DOHH2 (cell line): ENCODE measurements at regions not wholly inside any gene's neighbourhood (a gene's known extent, or its start where the extent isn't known, plus 50 kb on each side); places are given as distances from the start of the nearest gene placed in this dataset.

ENCODE experiments used
- H3F3A ChIP-seq: fragments of 200-600 bp; sonication (generic), shearing (Covaris generic); 2 replicates; pipeline ENCODE4 v1.6.0; 2016; ENCODE audit warnings: antibody characterized with exemption, mild to moderate bottlenecking; ENCODE audit not compliant: control insufficient read depth, insufficient read depth
- H3K27ac ChIP-seq: fragments of 200-600 bp; sonication (generic); 2 replicates; pipeline ENCODE4 v1.5.1; 2014; ENCODE audit warnings: low read depth, mild to moderate bottlenecking, low read length, moderate library complexity
- H3K27me3 ChIP-seq: fragments of 200-600 bp; sonication (generic); 2 replicates; pipeline ENCODE4 v1.6.1; 2014; ENCODE audit warnings: mild to moderate bottlenecking, low read length, mixed read lengths; ENCODE audit not compliant: control insufficient read depth
- H3K36me3 ChIP-seq: fragments of 200-600 bp; sonication (generic); 2 replicates; pipeline ENCODE4 v1.6.1; 2014; ENCODE audit warnings: mild to moderate bottlenecking, low read length, moderate library complexity, mixed read lengths; ENCODE audit not compliant: control insufficient read depth
- H3K4me1 ChIP-seq: fragments of 200-600 bp; sonication (generic); 2 replicates; pipeline ENCODE4 v1.6.1; 2014; ENCODE audit warnings: mild to moderate bottlenecking, low read length, mixed read lengths; ENCODE audit not compliant: control insufficient read depth
- H3K4me2 ChIP-seq: fragments of 200-600 bp; sonication (generic); 2 replicates; pipeline ENCODE4 v1.6.0; 2014; ENCODE audit warnings: mild to moderate bottlenecking, low read length, moderate library complexity
- H3K4me3 ChIP-seq: fragments of 200-600 bp; sonication (generic); 2 replicates; pipeline ENCODE4 v1.5.1; 2014; ENCODE audit warnings: mild to moderate bottlenecking, low read length, mixed read lengths
- H3K79me2 ChIP-seq: fragments of 200-600 bp; sonication (generic); 2 replicates; pipeline ENCODE4 v1.6.1; 2014; ENCODE audit warnings: mild to moderate bottlenecking, low read length, mixed read lengths; ENCODE audit not compliant: control insufficient read depth
- H3K9me2 ChIP-seq: fragments of 200-600 bp; sonication (generic); replicated peaks from 2 replicates; pipeline ENCODE4 v1.6.1; 2014; ENCODE audit warnings: mild to moderate bottlenecking, low read length, mixed read lengths; ENCODE audit not compliant: control insufficient read depth
- H3K9me3 ChIP-seq: fragments of 200-600 bp; sonication (generic); 2 replicates; pipeline ENCODE4 v1.6.1; 2014; ENCODE audit warnings: antibody characterized with exemption, low read length, mixed read lengths; ENCODE audit not compliant: control insufficient read depth, insufficient read depth
- H4K20me1 ChIP-seq: fragments of 200-600 bp; sonication (generic); 2 replicates; pipeline ENCODE4 v1.6.0; 2014; ENCODE audit warnings: low read depth, mild to moderate bottlenecking, antibody characterized with exemption, low read length, moderate library complexity; ENCODE audit not compliant: control insufficient read depth, insufficient read depth
- CTCF ChIP-seq: fragments of 200-600 bp; sonication (generic); IDR thresholded peaks from one replicate; pipeline ENCODE4 v1.5.1; 2014; ENCODE audit warnings: antibody characterized with exemption, mild to moderate bottlenecking, low read depth, low read length; ENCODE audit not compliant: poor library complexity, severe bottlenecking
- EZH2phosphoT487 ChIP-seq: fragments of 200-600 bp; sonication (generic); IDR thresholded peaks from 2 replicates; pipeline ENCODE4 v1.6.1; 2017; ENCODE audit warnings: borderline replicate concordance, mild to moderate bottlenecking, antibody characterized with exemption, low read length, moderate library complexity, mixed read lengths

GRCh38 chr1:189673217-189673616 is 804.4 kb downstream of the BRINP3 start:
- Histone ChIP-seq H3K27me3 (no peaks in the 10 kb centered on the region), H3K36me3 (no peaks in the 10 kb centered on the region), H3K4me1 (no peaks in the 10 kb centered on the region)

GRCh38 chr1:189675712-189676244 is 801.9 kb downstream of the BRINP3 start:
- no peak overlapping the region for H3K4me2 ChIP-seq
- H3K36me3 ChIP-seq, result no peaks in the 10 kb centered on the region
- H3K9me3 ChIP-seq, result no peaks in the 10 kb centered on the region
- H3K27me3 ChIP-seq, result no peaks in the 10 kb centered on the region
- H3K9me2 ChIP-seq, result no peaks in the 10 kb centered on the region
- no peaks in the 10 kb centered on the region for H3F3A ChIP-seq
- H3K4me3 ChIP-seq, result no peak overlapping the region
- no peak overlapping the region for H3K27ac ChIP-seq
- H4K20me1 ChIP-seq, result no peaks in the 10 kb centered on the region
- no peaks in the 10 kb centered on the region for H3K4me1 ChIP-seq
- H3K79me2 ChIP-seq, result no peaks in the 10 kb centered on the region
- TF ChIP-seq EZH2phosphoT487 (no peak), CTCF (no peak)

More at GRCh38 chr1:189673217-189673616, 804.4 kb downstream of the BRINP3 start:
- no peak for TF ChIP-seq CTCF
- no peak for TF ChIP-seq EZH2phosphoT487
- H3K4me3 ChIP-seq, result no peak overlapping the region
- H3K4me2 ChIP-seq, result no peak overlapping the region
- no peaks in the 10 kb centered on the region for H3K79me2 ChIP-seq
- H3K9me2 ChIP-seq, result no peaks in the 10 kb centered on the region
- H3K9me3 ChIP-seq, result no peaks in the 10 kb centered on the region
- H3K27ac ChIP-seq, result no peak overlapping the region
- no peaks in the 10 kb centered on the region for H4K20me1 ChIP-seq
- H3F3A ChIP-seq, result no peaks in the 10 kb centered on the region

GRCh38 chr1:189678779-189679178 is 798.9 kb downstream of the BRINP3 start:
- Histone ChIP-seq H3F3A (no peaks in the 10 kb centered on the region), H4K20me1 (no peaks in the 10 kb centered on the region)
- TF ChIP-seq EZH2phosphoT487 (no peak), CTCF (no peak)

More at GRCh38 chr1:189678779-189679178, 798.9 kb downstream of the BRINP3 start:
- Histone ChIP-seq H3K4me2 (no peak overlapping the region), H3K27me3 (no peaks in the 10 kb centered on the region), H3K4me1 (no peaks in the 10 kb centered on the region), H3K9me2 (no peaks in the 10 kb centered on the region), H3K27ac (no peak overlapping the region), H3K36me3 (no peaks in the 10 kb centered on the region), H3K79me2 (no peaks in the 10 kb centered on the region), H3K4me3 (no peak overlapping the region), H3K9me3 (no peaks in the 10 kb centered on the region)
